ENCODE measurements at regions not wholly inside any gene's neighbourhood (a gene's known extent, or its start where the extent isn't known, plus 50 kb on each side); places are given as distances from the start of the nearest gene placed in this dataset.
"Not testable (repeated sequence)": the region's sequence is repeated elsewhere in the genome, so short reads cannot be mapped to it uniquely, and the experiment has no call there.

DNA sequence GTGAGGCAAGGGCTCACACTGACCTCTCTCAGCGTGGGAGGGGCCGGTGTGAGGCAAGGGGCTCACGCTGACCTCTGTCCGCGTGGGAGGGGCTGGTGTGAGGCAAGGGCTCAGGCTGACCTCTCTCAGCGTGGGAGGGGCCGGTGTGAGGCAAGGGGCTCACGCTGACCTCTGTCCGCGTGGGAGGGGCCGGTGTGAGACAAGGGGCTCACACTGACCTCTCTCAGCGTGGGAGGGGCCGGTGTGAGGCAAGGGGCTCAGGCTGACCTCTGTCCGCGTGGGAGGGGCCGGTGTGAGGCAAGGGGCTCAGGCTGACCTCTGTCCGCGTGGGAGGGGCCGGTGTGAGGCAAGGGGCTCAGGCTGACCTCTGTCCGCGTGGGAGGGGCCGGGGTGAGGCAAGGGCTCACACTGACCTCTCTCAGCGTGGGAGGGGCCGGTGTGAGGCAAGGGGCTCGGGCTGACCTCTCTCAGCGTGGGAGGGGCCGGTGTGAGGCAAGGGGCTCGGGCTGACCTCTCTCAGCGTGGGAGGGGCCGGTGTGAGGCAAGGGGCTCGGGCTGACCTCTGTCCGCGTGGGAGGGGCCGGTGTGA lies 315.0 kb downstream of the OR4F29 start:
- not testable (repeated sequence) for H3K18ac ChIP-seq (ENCODE audit: insufficient read length, low read depth, low read length); H3K27ac Mint-ChIP-seq; H3K79me1 ChIP-seq (ENCODE audit: insufficient read depth, low read depth, low read length, poor library complexity, severe bottlenecking)

GRCh38 chr1:134936-135335 lies 316.5 kb downstream of the OR4F29 start:
- H3K56ac ChIP-seq (ENCODE audit: insufficient read length, low read depth, low read length); H4K5ac ChIP-seq (ENCODE audit: insufficient read length, low read depth, low read length); H3K9me3 Mint-ChIP-seq; H2BK20ac ChIP-seq (ENCODE audit: low read depth, low read length, poor library complexity, severe bottlenecking); H3K14ac ChIP-seq (ENCODE audit: insufficient read depth, low read length); H3T11ph ChIP-seq (ENCODE audit: low read length); H3K18ac ChIP-seq (ENCODE audit: insufficient read length, low read depth, low read length); H3K27me3 Mint-ChIP-seq (ENCODE audit: low read depth); H3K4me3 Mint-ChIP-seq; H4K8ac ChIP-seq (replicated peaks; ENCODE audit: insufficient read length, low read depth, low read length); H3K4ac ChIP-seq (ENCODE audit: low read depth, low read length); H3K27me3 ChIP-seq (ENCODE audit: insufficient read depth, low read length); H2BK12ac ChIP-seq (ENCODE audit: insufficient read length, low read depth, low read length); H4K91ac ChIP-seq (ENCODE audit: insufficient read length, low read depth, low read length); H3K23ac ChIP-seq (ENCODE audit: insufficient read length, low read depth, low read length); H3K36me3 Mint-ChIP-seq (ENCODE audit: insufficient read depth in 1 of 3, low read depth in 3 of 3); H2BK5ac ChIP-seq (ENCODE audit: insufficient read length, low read length); H3K4me1 ChIP-seq (ENCODE audit: insufficient read depth, low read length); H3K9ac ChIP-seq (ENCODE audit: extremely low read depth, insufficient read length, low read length); H4K20me1 ChIP-seq (ENCODE audit: control insufficient read depth, insufficient read depth, insufficient read length); H3K9me3 ChIP-seq (ENCODE audit: control insufficient read depth, low read depth, low read length); H3K23me2 ChIP-seq (ENCODE audit: insufficient read length, low read depth, low read length, poor library complexity, severe bottlenecking); H3K4me1 Mint-ChIP-seq; H2BK15ac ChIP-seq (ENCODE audit: low read depth, low read length); H2AFZ ChIP-seq (ENCODE audit: low read length); H3K79me2 ChIP-seq (ENCODE audit: insufficient read depth, low read length); H3K27ac ChIP-seq (ENCODE audit: insufficient read length, low read depth, low read length); H3K79me1 ChIP-seq (ENCODE audit: insufficient read depth, low read depth, low read length, poor library complexity, severe bottlenecking); H3K4me2 ChIP-seq (ENCODE audit: insufficient read depth, insufficient read length, low read length); H3K27ac Mint-ChIP-seq; DNase-seq; H2AK5ac ChIP-seq (ENCODE audit: insufficient read length, low read length); H2BK120ac ChIP-seq (ENCODE audit: low read depth, low read length, poor library complexity, severe bottlenecking): not testable (repeated sequence)
- WGBS (ENCODE audit: extremely low coverage, insufficient read length, low lambda C conversion rate), result no CpG with 5 or more reads among the region's 21 CpGs

More for the DNA sequence above, 315.0 kb downstream of the OR4F29 start:
- not testable (repeated sequence) for H4K20me1 ChIP-seq (ENCODE audit: control insufficient read depth, insufficient read depth, insufficient read length); H3K27me3 Mint-ChIP-seq (ENCODE audit: low read depth); H3K27me3 ChIP-seq (ENCODE audit: insufficient read depth, low read length); H2BK5ac ChIP-seq (ENCODE audit: insufficient read length, low read length); H2BK20ac ChIP-seq (ENCODE audit: low read depth, low read length, poor library complexity, severe bottlenecking); H3K9ac ChIP-seq (ENCODE audit: extremely low read depth, insufficient read length, low read length); H3K9me3 Mint-ChIP-seq; H3K4ac ChIP-seq (ENCODE audit: low read depth, low read length); H2AFZ ChIP-seq (ENCODE audit: low read length); H3K23me2 ChIP-seq (ENCODE audit: insufficient read length, low read depth, low read length, poor library complexity, severe bottlenecking); H3K23ac ChIP-seq (ENCODE audit: insufficient read length, low read depth, low read length); H2BK15ac ChIP-seq (ENCODE audit: low read depth, low read length); H2BK12ac ChIP-seq (ENCODE audit: insufficient read length, low read depth, low read length); H3K4me1 ChIP-seq (ENCODE audit: insufficient read depth, low read length); H4K8ac ChIP-seq (replicated peaks; ENCODE audit: insufficient read length, low read depth, low read length); H3K36me3 Mint-ChIP-seq (ENCODE audit: insufficient read depth in 1 of 3, low read depth in 3 of 3); H3K9me3 ChIP-seq (ENCODE audit: control insufficient read depth, low read depth, low read length); H3T11ph ChIP-seq (ENCODE audit: low read length); H2AK5ac ChIP-seq (ENCODE audit: insufficient read length, low read length); H3K56ac ChIP-seq (ENCODE audit: insufficient read length, low read depth, low read length); H3K4me2 ChIP-seq (ENCODE audit: insufficient read depth, insufficient read length, low read length); H4K91ac ChIP-seq (ENCODE audit: insufficient read length, low read depth, low read length); H4K5ac ChIP-seq (ENCODE audit: insufficient read length, low read depth, low read length); H3K4me3 Mint-ChIP-seq; H3K14ac ChIP-seq (ENCODE audit: insufficient read depth, low read length); H3K27ac ChIP-seq (ENCODE audit: insufficient read length, low read depth, low read length); H2BK120ac ChIP-seq (ENCODE audit: low read depth, low read length, poor library complexity, severe bottlenecking); H3K4me1 Mint-ChIP-seq; DNase-seq; H3K79me2 ChIP-seq (ENCODE audit: insufficient read depth, low read length)
- WGBS (ENCODE audit: extremely low coverage, insufficient read length, low lambda C conversion rate), result no CpG with 5 or more reads among the region's 34 CpGs

Data from H9 (cell line).